GM12872 (cell line): ENCODE measurements at regions not wholly inside any gene's neighbourhood (a gene's known extent, or its start where the extent isn't known, plus 50 kb on each side); places are given as distances from the start of the nearest gene placed in this dataset.

Experiments used
- CTCF ChIP-seq: IDR thresholded peaks from 3 replicates; pipeline ENCODE4 v1.5.1; 2011; ENCODE audit warnings: low read depth, mild to moderate bottlenecking, low read length, moderate library complexity; ENCODE audit not compliant: insufficient read depth

DNA sequence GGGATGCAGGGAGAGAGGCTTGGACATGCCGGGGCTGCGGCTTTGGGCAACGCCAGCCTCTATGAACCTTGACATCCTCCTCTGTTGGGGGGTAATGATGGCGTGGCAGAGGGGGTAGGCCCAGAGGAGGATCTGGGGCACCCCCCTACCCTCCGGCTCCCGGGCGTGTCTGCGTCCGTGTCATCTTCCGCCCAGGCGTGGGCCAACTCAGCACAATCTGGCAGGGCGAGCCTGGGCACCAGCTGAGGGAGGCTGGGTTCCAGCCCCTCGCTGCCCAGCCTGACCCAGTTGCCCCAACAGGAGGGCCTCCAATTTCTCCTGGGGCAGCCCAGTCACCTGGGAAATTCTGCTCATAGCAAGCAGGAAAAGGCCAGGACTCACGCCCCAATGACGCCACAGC is 62.9 kb upstream of the IL17B start:
- no peak for TF ChIP-seq CTCF

GRCh38 chr5:149441194-149441753 is 62.2 kb upstream of the IL17B start:
- TF ChIP-seq CTCF, result no peak

- no peak for TF ChIP-seq CTCF
Measured at GRCh38 chr5:149439899-149440542, 60.9 kb upstream of the IL17B start.

DNA sequence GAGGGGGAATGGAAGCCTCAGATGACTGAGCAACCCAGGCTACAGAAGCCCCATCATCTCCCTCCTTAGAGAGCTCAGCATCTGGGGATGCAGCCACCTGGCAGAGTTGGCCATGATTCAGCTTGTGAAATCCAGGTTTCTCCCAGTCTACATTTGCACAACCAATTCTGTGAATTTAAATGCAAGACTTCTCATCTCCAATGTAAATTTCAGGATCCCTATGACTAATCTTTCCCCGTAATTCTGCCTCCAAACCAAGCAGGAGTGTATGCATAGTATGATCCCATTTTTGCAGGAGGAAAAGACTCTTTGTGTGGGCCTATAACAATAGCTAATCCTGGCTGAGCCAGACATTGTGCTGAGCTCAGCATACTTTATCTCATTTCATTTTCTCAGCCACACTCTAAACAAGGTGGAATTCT is 59.6 kb upstream of the IL17B start:
- TF ChIP-seq CTCF, result no peak

- no peak for TF ChIP-seq CTCF
Measured at GRCh38 chr5:149438281-149438680, 59.2 kb upstream of the IL17B start.

DNA sequence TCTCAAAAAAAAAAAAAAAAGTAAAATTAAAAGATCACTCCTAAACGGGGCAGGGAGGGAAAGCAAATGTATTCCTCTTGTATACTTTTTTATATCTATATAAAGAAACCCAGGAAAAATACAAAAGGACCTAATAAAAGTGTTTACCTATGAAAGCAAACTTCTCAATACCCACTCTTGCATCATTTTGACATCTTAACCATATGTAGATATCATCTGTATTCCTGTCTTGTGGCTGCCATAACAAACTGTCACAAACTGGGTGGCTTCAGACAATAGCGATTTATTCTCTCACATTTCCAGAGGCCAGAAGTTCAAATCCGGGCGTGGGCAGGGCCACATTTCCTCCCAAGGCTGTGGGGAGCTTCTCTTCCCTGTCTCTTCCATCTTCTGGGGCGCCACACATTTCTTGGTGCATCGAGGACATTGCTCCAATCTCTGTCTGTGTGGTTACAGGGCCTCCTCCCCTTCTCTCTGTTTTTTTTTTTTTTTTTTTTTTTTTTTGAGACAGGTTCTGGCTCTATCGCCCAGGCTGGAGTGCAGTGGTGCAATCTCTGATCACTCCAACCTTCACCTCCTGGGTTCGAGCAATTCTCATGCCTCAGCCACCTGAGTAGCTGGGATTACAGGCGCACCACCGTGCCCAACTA is 58.4 kb upstream of the IL17B start:
- TF ChIP-seq CTCF, result no peak

- TF ChIP-seq CTCF, result no peak
Measured at GRCh38 chr5:149435660-149436059, 56.6 kb upstream of the IL17B start.
